ENCODE measurements at regions not wholly inside any gene's neighbourhood (a gene's known extent, or its start where the extent isn't known, plus 50 kb on each side); places are given as distances from the start of the nearest gene placed in this dataset.
A peak's percentile ranks its signal among the peaks of the same experiment; 100 is the strongest.
"Not testable (repeated sequence)": the region's sequence is repeated elsewhere in the genome, so short reads cannot be mapped to it uniquely, and the experiment has no call there.

DNA sequence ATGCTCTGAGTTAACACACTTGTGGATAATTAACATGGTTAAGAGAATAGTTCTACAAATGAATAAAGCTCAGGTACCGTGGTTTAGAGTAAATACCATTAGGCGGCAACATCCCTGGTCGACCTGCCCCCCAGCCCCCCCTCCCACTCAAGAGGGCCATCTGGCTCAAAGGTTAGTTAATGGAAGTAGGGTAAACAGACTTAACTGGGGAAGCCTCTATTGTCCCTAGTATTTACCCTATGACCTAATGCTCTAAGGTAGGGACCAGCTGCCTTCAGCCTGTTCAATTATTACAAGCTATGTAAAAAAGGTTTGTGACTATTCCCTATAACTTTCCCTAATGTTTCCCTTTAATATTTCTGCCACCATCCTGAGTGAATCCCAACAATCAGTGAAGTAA lies 711.4 kb upstream of the HS3ST5 start:
- DNase-seq: not testable (repeated sequence)

GRCh38 chr6:115053169-115053860 lies 710.5 kb upstream of the HS3ST5 start:
- no peak for DNase-seq

DNA sequence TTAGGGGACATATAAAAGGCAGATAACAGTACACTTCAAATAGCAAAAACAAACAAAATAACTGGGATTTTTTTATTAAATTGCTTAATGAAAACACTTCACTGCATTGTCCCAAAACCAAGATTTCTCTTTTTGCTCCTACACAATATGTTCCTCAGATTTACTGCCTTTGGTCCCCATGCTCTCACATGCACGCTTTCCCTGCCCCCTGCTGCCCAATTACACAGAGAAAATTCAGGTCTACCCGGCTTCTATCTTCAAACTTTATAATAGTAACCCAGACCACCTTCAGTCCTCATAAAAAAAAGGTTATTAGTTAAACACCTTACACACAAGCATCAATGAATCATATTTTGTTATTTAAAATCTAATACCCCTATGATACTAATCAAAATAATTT lies 673.8 kb upstream of the HS3ST5 start:
- DNase-seq: no peak

DNA sequence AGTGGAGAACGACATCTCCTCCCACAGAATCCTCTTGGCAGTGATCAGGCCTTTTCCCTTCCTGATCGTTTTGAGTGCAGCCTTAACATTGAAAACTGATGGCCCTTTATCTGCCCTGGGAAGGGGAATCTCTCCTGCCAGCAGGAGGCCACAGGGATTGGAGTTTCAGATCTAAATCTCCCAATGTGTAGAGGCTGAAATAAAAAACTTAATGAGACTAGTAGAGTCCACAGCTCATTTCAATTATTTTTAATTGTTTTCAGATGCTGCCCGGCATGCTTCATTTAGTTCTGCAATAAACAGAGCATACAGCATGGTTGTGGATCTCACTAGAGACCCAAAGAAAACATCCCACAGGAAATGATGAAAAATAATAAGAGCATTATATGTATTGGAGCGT lies 662.2 kb upstream of the HS3ST5 start:
- DNase-seq: no peak

DNA sequence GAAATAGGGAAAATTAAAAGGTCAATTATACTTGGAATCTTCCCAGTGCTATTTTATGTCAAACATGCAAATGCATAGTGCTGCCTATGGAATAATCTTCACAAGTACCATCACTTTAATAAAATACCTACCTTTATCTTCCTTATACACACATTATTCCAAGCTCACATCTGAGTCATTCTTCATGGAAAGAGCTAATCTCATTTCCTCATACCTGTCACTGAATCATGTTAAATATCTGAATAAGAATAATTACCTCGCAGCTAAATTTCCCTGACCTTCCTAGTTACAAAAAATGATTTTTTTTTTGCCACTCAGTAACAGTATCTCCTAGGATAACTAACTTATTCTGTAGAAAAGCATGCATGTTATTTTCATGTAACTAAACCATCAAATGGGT lies 661.4 kb upstream of the HS3ST5 start:
- DNase-seq: no peak

- peak in 1 of 5 experiments; percentile 16 for DNase-seq
Observed at GRCh38 chr6:115001731-115002350, 659.0 kb upstream of the HS3ST5 start.

GRCh38 chr6:115000736-115001135 lies 657.9 kb upstream of the HS3ST5 start:
- DNase-seq: no peak

DNA sequence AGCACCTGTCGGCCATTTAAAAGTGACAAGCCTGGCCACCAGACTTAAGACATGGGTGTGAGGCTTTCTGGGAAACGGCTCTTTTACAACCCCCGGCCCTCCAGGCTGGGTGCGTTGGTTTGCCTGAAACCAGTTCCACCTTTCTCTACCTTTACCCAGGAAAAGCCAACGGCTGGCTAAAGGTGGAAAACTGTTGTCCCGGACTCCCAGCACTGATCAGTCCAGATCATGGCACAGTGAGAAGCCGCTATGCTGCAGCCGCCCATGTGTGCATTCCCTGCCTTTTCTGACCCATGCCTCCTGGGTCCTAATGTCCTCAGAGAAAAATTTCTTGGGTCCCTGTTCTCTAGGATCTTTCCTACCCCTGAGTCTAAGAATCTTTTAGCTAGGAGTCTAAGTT lies 655.7 kb upstream of the HS3ST5 start:
- DNase-seq: no peak

DNA sequence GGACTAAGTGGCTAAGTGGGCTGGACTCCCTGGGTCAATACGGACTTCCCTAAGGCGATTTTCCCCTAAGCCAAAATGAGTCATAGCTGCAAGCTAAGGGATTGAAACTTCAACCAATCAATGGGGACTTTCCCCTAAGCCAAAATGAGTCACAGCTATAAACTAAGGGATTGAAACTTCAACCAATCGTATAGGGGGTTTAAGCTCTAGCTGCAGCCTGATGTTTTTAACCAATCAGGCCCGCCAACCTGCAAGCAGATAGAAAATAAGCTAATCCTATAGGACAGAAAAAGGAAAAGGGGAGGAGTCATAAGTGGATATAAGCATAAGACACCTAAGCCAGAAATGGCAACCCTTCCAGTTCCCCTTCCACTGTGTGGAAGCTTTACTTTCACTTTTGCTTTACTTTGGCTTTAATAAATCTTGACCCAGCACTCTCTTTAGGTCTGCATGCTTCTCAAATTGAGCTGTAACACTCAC lies 655.0 kb upstream of the HS3ST5 start:
- peak in 1 of 5 experiments; percentile 33 for DNase-seq

GRCh38 chr6:114995526-114995925 lies 652.7 kb upstream of the HS3ST5 start:
- no peak for DNase-seq

- DNase-seq: peak in 2 of 5 experiments; percentile 6 to 94
Observed at GRCh38 chr6:114989279-114989964, 646.6 kb upstream of the HS3ST5 start.

- no peak for DNase-seq
Observed at GRCh38 chr6:114987281-114987680, 644.5 kb upstream of the HS3ST5 start.

DNA sequence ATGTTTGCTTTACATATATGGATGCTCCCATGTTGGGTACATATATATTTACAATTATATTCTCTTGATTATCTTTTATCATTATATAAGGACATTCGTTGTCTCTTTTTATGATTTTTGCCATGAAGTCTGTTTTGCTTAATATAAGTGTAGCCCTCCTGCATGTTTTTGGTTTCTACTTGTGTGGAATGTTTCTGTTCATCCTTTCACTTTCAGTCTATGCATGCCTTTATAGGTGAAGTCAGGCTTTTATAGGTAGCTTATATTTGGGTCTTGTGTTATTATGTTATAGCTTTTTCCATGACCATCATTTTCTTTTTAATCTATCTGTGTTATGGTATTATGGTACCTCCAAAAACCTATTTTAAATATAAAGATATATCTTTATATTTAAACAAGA lies 612.5 kb upstream of the HS3ST5 start:
- DNase-seq: no peak

GRCh38 chr6:114952229-114952628 lies 609.4 kb upstream of the HS3ST5 start:
- no peak for DNase-seq

DNA sequence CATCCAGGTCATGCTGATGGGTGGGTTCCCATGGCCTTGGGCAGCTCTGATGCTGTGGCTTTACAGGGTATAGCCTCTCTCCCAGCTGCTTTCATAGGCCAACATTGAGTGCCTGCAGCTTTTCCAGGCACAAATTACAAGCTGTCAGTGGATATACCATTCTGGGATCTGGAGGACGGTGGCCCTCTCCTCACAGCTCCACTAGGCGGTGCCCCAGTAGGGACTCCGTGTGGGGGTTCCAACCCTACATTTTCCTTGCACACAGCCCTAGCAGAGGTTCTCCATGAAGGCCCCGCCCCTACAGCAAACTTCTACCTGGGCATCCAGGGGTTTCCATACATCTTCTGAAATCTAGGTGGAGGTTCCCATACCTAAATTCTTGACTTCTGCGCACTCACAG lies 602.6 kb upstream of the HS3ST5 start:
- DNase-seq: no peak

DNA sequence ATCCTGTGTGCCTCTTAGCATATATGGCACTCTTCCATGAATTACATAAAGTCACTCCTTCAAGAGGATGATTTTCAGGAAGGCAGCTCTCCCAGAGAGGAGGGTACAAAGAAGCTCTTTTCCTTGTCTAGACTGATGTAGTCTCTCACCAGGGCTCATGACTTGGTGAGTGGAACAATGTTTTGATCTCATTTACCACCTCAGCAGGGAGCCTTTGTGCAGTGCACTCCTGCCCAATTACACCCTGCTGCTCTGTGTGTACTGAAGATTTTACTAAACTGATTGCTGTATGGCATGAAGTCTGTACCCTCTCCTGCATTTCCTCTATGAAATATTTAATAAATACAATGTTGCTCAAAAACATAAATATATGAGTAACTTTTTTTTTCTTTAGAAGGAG lies 598.3 kb upstream of the HS3ST5 start:
- no peak for DNase-seq

DNA sequence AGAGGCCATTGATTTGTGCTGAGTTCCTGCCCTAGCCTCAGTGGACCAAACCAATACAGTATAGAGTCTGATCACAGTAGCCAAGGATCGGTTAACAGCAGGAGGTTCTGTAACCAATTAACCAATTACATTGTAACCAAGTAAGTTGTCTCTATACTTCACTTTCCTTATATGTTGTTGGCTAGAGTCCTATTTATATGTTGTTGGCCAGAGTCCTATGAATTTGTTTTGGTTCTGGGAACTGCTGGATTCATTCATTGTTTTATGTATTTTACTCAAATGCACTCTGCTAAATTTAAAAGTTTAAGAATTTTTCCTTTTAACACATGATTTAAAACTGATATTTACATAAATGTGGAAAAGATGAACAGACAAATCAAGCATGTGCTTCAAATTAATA lies 597.4 kb upstream of the HS3ST5 start:
- DNase-seq: no peak

DNA sequence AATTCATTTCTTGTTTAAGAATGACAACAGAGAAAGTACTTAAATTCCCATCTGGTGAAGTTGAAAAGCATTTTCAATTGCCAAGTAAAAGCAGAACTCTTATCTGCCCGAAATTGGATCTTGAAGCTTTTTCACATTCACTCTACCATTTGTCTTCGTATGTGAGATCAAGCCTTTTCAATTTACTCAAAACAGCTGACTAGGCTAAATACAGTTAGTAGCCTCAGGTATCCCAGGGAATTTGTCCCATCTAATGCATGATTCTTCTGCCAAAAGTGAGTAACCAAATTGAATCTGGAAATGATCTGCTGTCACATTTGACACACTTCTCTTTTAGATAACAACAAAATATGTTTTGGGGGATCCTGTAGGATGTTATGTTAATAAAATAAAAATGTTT lies 596.8 kb upstream of the HS3ST5 start:
- no peak for DNase-seq

DNA sequence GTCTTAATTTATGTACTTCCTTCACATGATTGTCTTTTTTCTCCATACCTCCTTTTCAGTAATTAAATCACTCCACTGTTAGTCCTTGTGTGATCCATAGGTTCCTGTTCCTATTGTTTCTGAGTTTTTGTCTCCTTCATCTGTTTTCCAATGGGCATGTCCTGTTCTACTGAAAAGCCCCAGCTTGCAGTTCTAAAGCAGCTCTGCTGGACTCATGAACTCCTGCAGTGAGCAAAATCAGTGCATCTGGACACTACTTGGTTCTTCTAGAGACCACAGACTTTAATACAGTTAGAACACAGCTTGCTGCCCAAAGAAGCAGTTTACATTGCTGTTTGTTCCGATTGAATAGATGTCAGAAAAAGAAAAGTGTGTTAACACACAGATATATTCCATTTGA lies 593.3 kb upstream of the HS3ST5 start:
- DNase-seq: no peak

- no peak for DNase-seq
Observed at GRCh38 chr6:114934079-114934478, 591.3 kb upstream of the HS3ST5 start.

DNA sequence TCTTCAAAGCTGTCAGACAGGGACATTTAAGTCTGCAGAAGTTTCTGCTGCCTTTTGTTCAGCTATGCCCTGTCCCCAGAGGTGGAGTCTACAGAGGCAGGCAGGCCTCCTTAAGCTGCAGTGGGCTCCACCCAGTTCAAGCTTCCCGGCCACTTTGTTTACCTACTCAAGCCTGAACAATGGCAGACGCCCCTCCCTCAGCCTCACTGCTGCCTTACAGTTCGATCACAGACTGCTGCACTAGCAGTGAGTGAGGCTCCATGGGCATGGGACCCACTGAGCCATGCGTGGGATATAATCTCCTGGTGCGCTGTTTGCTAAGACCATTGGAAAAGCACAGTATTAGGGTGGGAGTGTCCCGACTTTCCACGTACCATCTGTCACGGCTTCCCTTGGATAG lies 585.9 kb upstream of the HS3ST5 start:
- not testable (repeated sequence) for DNase-seq

- no peak for DNase-seq
Observed at GRCh38 chr6:114906096-114906495, 563.3 kb upstream of the HS3ST5 start.

- no peak for DNase-seq
Observed at GRCh38 chr6:114897536-114897935, 554.7 kb upstream of the HS3ST5 start.

DNA sequence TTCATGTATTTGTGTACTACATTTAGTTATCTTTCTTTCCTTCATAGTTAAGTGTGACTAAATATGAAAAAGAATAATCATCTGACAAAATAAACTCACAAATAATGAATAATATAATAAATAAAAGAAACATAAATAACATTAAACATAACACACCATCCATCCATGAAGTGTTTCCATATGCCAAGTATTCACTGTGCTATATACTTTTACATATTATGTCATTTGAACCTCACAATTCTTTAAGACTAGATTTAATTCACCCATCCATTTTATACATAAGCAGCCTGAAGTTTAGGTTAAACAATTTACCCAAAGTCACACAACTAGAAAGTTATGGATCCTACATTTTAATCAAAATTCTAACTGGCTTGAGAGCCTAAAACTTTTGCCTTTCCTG lies 549.4 kb upstream of the HS3ST5 start:
- DNase-seq: no peak
